ENCODE measurements at regions not wholly inside any gene's neighbourhood (a gene's known extent, or its start where the extent isn't known, plus 50 kb on each side); places are given as distances from the start of the nearest gene placed in this dataset.

DNA sequence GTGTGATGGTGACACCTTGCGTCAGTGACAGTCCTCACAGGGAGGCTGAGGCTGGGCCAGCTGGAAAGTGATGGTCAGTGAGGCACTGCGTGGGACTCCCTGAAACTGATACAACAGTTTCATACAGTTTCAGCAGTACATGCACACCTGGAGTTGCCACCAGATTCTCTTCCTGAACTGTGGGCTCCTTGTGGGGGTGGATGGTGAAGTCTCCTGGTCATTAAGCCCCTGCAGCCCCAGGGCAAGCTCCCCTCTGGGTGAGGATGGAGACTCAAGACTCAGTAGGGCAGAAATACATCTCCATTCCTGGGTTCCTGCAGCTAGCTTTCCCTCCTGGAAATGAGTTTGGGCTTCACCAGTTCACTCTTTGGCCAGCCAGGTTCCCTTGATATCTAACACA, 392.7 kb downstream of the UQCRFS1 start:
- TF ChIP-seq, protein P1, sequence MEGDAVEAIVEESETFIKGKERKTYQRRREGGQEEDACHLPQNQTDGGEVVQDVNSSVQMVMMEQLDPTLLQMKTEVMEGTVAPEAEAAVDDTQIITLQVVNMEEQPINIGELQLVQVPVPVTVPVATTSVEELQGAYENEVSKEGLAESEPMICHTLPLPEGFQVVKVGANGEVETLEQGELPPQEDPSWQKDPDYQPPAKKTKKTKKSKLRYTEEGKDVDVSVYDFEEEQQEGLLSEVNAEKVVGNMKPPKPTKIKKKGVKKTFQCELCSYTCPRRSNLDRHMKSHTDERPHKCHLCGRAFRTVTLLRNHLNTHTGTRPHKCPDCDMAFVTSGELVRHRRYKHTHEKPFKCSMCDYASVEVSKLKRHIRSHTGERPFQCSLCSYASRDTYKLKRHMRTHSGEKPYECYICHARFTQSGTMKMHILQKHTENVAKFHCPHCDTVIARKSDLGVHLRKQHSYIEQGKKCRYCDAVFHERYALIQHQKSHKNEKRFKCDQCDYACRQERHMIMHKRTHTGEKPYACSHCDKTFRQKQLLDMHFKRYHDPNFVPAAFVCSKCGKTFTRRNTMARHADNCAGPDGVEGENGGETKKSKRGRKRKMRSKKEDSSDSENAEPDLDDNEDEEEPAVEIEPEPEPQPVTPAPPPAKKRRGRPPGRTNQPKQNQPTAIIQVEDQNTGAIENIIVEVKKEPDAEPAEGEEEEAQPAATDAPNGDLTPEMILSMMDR (IDR thresholded peaks at IDR 0.05) = no peak
- TF ChIP-seq, protein P2, sequence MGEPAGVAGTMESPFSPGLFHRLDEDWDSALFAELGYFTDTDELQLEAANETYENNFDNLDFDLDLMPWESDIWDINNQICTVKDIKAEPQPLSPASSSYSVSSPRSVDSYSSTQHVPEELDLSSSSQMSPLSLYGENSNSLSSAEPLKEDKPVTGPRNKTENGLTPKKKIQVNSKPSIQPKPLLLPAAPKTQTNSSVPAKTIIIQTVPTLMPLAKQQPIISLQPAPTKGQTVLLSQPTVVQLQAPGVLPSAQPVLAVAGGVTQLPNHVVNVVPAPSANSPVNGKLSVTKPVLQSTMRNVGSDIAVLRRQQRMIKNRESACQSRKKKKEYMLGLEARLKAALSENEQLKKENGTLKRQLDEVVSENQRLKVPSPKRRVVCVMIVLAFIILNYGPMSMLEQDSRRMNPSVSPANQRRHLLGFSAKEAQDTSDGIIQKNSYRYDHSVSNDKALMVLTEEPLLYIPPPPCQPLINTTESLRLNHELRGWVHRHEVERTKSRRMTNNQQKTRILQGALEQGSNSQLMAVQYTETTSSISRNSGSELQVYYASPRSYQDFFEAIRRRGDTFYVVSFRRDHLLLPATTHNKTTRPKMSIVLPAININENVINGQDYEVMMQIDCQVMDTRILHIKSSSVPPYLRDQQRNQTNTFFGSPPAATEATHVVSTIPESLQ (CRISPR knock-in tag; IDR thresholded peaks at IDR 0.05) = no peak
- TF ChIP-seq, protein P3, sequence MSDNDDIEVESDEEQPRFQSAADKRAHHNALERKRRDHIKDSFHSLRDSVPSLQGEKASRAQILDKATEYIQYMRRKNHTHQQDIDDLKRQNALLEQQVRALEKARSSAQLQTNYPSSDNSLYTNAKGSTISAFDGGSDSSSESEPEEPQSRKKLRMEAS (CRISPR knock-in tag; IDR thresholded peaks at IDR 0.05) = no peak
- TF ChIP-seq JUN (CRISPR knock-in tag; IDR thresholded peaks at IDR 0.05) = no peak
- TF ChIP-seq, protein P4, sequence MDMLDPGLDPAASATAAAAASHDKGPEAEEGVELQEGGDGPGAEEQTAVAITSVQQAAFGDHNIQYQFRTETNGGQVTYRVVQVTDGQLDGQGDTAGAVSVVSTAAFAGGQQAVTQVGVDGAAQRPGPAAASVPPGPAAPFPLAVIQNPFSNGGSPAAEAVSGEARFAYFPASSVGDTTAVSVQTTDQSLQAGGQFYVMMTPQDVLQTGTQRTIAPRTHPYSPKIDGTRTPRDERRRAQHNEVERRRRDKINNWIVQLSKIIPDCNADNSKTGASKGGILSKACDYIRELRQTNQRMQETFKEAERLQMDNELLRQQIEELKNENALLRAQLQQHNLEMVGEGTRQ (CRISPR knock-in tag; IDR thresholded peaks at IDR 0.05) = no peak
- TF ChIP-seq, protein P5, sequence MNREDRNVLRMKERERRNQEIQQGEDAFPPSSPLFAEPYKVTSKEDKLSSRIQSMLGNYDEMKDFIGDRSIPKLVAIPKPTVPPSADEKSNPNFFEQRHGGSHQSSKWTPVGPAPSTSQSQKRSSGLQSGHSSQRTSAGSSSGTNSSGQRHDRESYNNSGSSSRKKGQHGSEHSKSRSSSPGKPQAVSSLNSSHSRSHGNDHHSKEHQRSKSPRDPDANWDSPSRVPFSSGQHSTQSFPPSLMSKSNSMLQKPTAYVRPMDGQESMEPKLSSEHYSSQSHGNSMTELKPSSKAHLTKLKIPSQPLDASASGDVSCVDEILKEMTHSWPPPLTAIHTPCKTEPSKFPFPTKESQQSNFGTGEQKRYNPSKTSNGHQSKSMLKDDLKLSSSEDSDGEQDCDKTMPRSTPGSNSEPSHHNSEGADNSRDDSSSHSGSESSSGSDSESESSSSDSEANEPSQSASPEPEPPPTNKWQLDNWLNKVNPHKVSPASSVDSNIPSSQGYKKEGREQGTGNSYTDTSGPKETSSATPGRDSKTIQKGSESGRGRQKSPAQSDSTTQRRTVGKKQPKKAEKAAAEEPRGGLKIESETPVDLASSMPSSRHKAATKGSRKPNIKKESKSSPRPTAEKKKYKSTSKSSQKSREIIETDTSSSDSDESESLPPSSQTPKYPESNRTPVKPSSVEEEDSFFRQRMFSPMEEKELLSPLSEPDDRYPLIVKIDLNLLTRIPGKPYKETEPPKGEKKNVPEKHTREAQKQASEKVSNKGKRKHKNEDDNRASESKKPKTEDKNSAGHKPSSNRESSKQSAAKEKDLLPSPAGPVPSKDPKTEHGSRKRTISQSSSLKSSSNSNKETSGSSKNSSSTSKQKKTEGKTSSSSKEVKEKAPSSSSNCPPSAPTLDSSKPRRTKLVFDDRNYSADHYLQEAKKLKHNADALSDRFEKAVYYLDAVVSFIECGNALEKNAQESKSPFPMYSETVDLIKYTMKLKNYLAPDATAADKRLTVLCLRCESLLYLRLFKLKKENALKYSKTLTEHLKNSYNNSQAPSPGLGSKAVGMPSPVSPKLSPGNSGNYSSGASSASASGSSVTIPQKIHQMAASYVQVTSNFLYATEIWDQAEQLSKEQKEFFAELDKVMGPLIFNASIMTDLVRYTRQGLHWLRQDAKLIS (CRISPR knock-in tag; IDR thresholded peaks at IDR 0.05; ENCODE audit: borderline replicate concordance) = no peak
- no peak for TF ChIP-seq ZBTB21 (CRISPR knock-in tag; IDR thresholded peaks at IDR 0.05; ENCODE audit: borderline replicate concordance)
- TF ChIP-seq CREB1 (CRISPR knock-in tag; IDR thresholded peaks at IDR 0.05) = no peak

Measured in WTC11 (cell line).